Panc1 (cell line): ENCODE measurements at regions not wholly inside any gene's neighbourhood (a gene's known extent, or its start where the extent isn't known, plus 50 kb on each side); places are given as distances from the start of the nearest gene placed in this dataset.

Source experiments
- ATAC-seq: fragments of 200-7000 bp; cut with Tn5 transposase; 2 replicates; pipeline ENCODE4 v1.9.1; 2020; ENCODE audit warnings: mild to moderate bottlenecking, moderate library complexity
- BruUV-seq: library from RNA; stranded (reverse); fragments of 400-500 nt; replicated peaks from 2 replicates; lab custom pipeline; 2021; lab: Mats Ljungman, UMichigan
- CTCF ChIA-PET: fragments of 300-600 bp; sonication (Branson Sonifier 250); formaldehyde crosslinking; loops from one replicate; lab custom pipeline; 2022; ENCODE audit warnings: antibody characterized with exemption; lab: Charles Lee
- POLR2A ChIA-PET: fragments of 300-600 bp; sonication (Branson Sonifier 250); formaldehyde crosslinking; loops from one replicate; lab custom pipeline; 2022; ENCODE audit warnings: antibody characterized with exemption; lab: Charles Lee
- DNase-seq: peaks from one replicate; pipeline ENCODE4 v3.0.0-alpha.2; 2010; ENCODE audit warnings: low read depth, low spot score
- H3K27ac ChIP-seq: 2 replicates; pipeline ENCODE4 v1.5.1; 2011; ENCODE audit warnings: mild to moderate bottlenecking, low read length, inconsistent platforms
- H3K27me3 ChIP-seq: fragments of 200-500 bp; sonication (Bioruptor generic); 2 replicates; pipeline ENCODE4 v1.6.0; 2014; ENCODE audit warnings: low read length, inconsistent platforms; ENCODE audit not compliant: control insufficient read depth, insufficient read depth
- H3K36me3 ChIP-seq: fragments of 200-500 bp; sonication (Bioruptor generic); 2 replicates; pipeline ENCODE4 v1.5.1; 2014; ENCODE audit warnings: inconsistent platforms, mild to moderate bottlenecking, low read length, moderate library complexity; ENCODE audit not compliant: control insufficient read depth, insufficient read depth
- H3K4me1 ChIP-seq: 2 replicates; pipeline ENCODE4 v1.5.1; 2011; ENCODE audit warnings: inconsistent platforms, mild to moderate bottlenecking, low read length, moderate library complexity; ENCODE audit not compliant: control insufficient read depth, insufficient read depth
- H3K4me3 ChIP-seq, 2 experiments: 2 replicates each; pipeline ENCODE4 v1.5.1; 2011 to 2012; ENCODE audit warnings: low read depth in 2 of 2, low read length in 2 of 2, mild to moderate bottlenecking in 2 of 2, inconsistent platforms in 1 of 2, moderate library complexity in 1 of 2
- H3K9me3 ChIP-seq: fragments of 200-500 bp; sonication (Bioruptor generic); 2 replicates; pipeline ENCODE4 v1.5.1; 2014; ENCODE audit warnings: low read depth, mild to moderate bottlenecking, inconsistent platforms, low read length, moderate library complexity; ENCODE audit not compliant: control insufficient read depth, insufficient read depth
- CTCF ChIP-seq: fragments of 450-650 bp; IDR thresholded peaks from 2 replicates; pipeline ENCODE4 v1.5.1; 2017; ENCODE audit warnings: mild to moderate bottlenecking
- POLR2AphosphoS5 ChIP-seq: IDR thresholded peaks from 2 replicates; pipeline ENCODE4 v1.6.1; 2012; ENCODE audit warnings: mild to moderate bottlenecking, low read depth, low read length, moderate library complexity
- REST ChIP-seq, 2 experiments: IDR thresholded peaks; 2 replicates each; pipeline ENCODE4 v1.6.1; 2011 to 2012; ENCODE audit warnings: low read depth in 2 of 2, control low read depth in 1 of 2, low read length in 1 of 2, mild to moderate bottlenecking in 1 of 2, moderate library complexity in 1 of 2; ENCODE audit not compliant: insufficient read depth in 1 of 2
- SIN3A ChIP-seq: IDR thresholded peaks from 2 replicates; pipeline ENCODE4 v1.6.1; 2012; ENCODE audit warnings: low read depth, mild to moderate bottlenecking, low read length, moderate library complexity, borderline replicate concordance; ENCODE audit not compliant: insufficient read depth
- TCF7L2 ChIP-seq: IDR thresholded peaks from 2 replicates; pipeline ENCODE4 v1.6.1; 2011; ENCODE audit warnings: mild to moderate bottlenecking, low read depth, low read length, inconsistent platforms
- in situ Hi-C: cut with HindIII; loops from 2 replicates; pipeline ENCODE4 v1.10.0; 2016; ENCODE audit warnings: low sequenced_read_pairs, low pct_unique_long_range_greater_than_20kb
- intact Hi-C: fragments of 100-400 bp; cut with micrococcal nuclease; formaldehyde crosslinking; loops from one replicate; pipeline ENCODE4 v1.10.0; 2022; ENCODE audit not compliant: unreplicated experiment

GRCh38 chr4:179278647-179279046, 1836.4 kb upstream of the AGA start:
- ATAC-seq = no peak
- ChIA-PET POLR2A (no interaction called here), CTCF (no interaction called here)
- Histone ChIP-seq H3K27me3 (no peaks in the 10 kb centered on the region), H3K4me3 (no peak overlapping the region), H3K27ac (no peak overlapping the region), H3K9me3 (no peaks in the 10 kb centered on the region), H3K36me3 (no peaks in the 10 kb centered on the region), H3K4me1 (no peaks in the 10 kb centered on the region)
- no peak for TF ChIP-seq POLR2AphosphoS5
- in situ Hi-C loops (no loop called here), intact Hi-C loops (no loop called here)
- BruUV-seq = no TSS peak
- DNase-seq = no peak

DNA sequence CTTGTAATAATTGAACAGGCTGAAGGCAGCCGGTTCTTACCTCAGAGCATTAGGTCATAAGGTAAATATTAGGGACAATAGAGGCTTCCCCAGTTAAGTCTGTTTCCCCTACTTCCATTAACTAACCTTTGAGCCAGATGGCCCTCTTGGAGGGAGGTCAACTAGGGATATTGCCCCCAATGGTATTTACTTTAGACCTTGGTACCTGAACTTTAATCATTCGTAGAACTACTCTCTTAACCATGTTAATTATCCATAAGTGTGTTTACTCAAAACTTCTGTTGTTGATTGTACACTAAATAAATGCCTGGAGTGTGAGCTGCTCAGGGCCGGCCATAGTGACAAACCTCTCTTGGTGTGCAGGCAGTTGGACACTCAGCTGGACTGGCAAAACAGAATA, 1843.5 kb upstream of the AGA start:
- intact Hi-C loops (no loop called here), in situ Hi-C loops (no loop called here)
- ChIA-PET CTCF (no interaction called here), POLR2A (no interaction called here)
- DNase-seq (no peak), ATAC-seq (no peak)
- no TSS peak for BruUV-seq
- Histone ChIP-seq H3K4me3 (no peak overlapping the region), H3K9me3 (no peaks in the 10 kb centered on the region), H3K4me1 (no peaks in the 10 kb centered on the region), H3K27ac (no peak overlapping the region), H3K36me3 (no peaks in the 10 kb centered on the region), H3K27me3 (no peaks in the 10 kb centered on the region)
- TF ChIP-seq TCF7L2 = no peak
- TF ChIP-seq REST (IDR thresholded peaks at IDR 0.05; ENCODE audit: insufficient read depth in 1 of 2, low read depth in 2 of 2, low read length in 1 of 2) = no peak
- no peak for TF ChIP-seq POLR2AphosphoS5
- no peak for TF ChIP-seq CTCF
- no peak for TF ChIP-seq SIN3A

DNA sequence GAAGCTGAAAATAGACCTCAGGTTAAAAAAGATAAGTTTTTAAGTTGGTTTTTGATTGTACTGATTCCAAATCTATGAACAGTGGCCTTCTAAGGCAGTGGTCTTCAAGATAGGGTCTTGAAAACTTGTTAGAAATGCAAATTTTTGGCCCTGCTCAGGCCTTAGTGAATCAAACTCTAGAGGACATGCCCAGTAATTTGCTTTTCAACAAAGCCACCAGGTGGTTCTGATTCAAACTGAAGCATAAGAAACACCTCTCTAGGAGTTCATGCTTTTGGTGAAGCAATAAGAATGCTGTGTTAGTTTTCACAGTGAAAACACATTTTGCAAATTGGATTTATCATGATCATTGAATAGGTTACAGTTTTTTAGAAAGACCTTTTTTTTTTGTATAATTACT, 1849.4 kb upstream of the AGA start:
- H3K4me1 ChIP-seq = no peaks in the 10 kb centered on the region
- ATAC-seq (no peak), DNase-seq (no peak)
- H3K4me3 ChIP-seq = no peak overlapping the region
- no peaks in the 10 kb centered on the region for H3K9me3 ChIP-seq
- no peak for TF ChIP-seq TCF7L2
- no peak for TF ChIP-seq CTCF
- no peak for TF ChIP-seq REST (IDR thresholded peaks at IDR 0.05; ENCODE audit: insufficient read depth in 1 of 2, low read depth in 2 of 2, low read length in 1 of 2)
- no peak for TF ChIP-seq POLR2AphosphoS5
- TF ChIP-seq SIN3A = no peak
- H3K27ac ChIP-seq = no peak overlapping the region
- CTCF ChIA-PET = no interaction called here
- in situ Hi-C loops (no loop called here), intact Hi-C loops (no loop called here)
- H3K36me3 ChIP-seq = no peaks in the 10 kb centered on the region
- no peaks in the 10 kb centered on the region for H3K27me3 ChIP-seq
- no TSS peak for BruUV-seq
- POLR2A ChIA-PET = no interaction called here
